ENCODE measurements at regions not wholly inside any gene's neighbourhood (a gene's known extent, or its start where the extent isn't known, plus 50 kb on each side); places are given as distances from the start of the nearest gene placed in this dataset.

DNA sequence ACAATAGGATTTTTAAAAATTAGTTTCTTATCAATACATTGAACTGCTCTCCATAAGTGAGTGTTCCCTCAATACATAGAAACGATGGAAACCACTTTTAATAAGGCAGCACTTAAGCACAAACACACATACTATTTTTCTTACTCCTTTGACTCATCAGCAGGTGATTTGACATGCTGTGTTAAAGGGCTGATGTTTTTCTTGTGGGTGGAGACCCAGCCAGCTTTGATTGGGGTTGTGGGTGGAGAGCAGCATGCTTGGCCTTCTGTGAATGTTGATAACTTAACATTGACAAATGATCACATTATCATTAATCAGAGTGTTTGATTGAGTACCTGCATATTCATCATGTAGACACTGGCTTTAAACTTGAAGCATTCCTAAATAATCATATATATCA lies 223.0 kb upstream of the DPH6 start:
- no peak for DNase-seq (ENCODE audit: low read depth)

DNA sequence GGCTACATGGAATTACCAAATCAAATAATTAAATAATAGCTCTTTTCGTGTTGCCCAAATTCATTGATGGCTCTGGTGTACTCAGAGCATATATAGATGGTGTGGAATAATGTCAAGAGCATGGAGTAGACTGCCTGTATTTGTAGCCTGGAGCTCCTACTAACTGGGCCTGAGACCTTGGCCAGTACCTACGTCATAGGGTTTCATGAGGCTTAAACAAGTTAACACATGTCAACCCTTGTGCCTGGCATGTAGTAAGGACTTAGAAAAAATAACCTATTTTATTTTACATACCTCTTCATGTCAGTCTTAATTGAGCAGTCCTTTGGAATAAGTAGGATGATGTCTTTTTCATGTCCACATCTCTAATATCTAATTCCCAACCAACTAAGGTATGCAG lies 223.7 kb upstream of the DPH6 start:
- no peak for DNase-seq (ENCODE audit: low read depth)

DNA sequence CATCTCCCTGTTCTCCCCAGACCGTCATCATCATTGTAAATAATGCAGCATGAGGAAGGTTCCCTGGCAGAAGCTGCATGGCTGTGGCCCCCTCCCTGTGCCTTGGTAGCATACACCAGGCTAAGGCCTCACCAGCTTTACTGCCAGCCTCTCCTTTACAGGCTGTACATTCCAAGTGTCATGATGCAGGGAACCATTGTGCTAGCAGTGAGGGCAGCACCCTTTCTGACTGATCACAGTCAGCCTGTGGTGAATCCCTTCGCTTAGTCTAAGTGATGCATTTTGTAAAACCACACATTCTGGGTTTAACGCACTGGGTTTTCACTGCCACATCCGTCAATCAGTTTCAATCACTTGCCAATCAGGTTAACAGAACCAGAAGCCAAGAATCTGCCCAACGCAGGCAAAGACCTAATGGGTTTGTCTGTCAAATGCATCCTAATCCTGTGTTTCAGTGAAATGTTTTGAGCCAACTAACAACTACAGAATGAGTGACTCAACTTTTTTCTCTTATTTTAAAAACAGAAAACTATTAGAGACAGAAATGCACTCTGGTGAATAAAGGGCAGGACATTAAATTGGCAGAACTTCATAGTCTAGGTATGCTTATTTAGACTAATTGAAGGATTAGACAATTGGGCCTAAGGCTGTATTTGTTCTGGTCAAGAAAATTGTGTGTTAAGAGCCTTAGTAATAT lies 225.9 kb upstream of the DPH6 start:
- DNase-seq (ENCODE audit: low read depth): no peak

DNA sequence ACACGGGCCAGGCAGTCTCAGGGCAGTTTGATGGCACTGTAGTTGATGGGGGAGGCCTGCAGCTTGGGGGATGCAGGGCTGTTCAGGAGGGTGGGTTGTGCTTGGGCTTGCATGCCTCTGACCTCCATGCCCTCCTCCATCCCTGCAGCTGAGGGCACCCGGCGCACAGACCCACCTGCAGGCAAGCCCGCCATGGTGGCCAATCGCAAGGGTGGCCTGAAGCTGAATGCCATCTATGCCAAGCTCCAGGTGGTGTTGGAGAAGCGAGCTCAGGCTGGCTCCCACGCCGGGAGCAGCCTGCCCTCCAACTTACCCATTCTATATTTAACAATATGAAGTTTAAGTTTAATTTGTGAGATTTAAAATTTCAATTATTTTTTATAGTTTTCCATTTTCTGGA lies 228.7 kb upstream of the DPH6 start:
- no peak for DNase-seq (ENCODE audit: low read depth)

DNA sequence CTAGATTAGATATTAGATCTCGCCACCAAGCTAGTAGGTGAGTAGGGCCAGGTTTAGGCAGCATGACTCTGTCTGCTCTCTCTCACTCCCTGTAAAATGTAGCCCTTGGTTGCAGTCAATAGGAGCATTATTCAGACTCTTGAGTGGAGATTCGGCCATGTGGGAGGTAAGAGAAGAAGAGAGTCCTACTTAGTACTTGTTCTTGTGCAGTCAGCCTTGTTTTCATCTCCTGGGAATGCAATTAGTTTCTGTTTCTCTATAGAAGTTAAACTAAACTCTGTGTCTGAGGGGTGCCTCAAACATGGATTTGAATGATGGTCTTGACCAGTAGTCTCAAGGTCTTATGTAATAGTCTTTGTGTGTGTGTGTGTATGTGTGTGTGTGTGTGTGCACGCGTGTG lies 229.5 kb upstream of the DPH6 start:
- no peak for DNase-seq (ENCODE audit: low read depth)

DNA sequence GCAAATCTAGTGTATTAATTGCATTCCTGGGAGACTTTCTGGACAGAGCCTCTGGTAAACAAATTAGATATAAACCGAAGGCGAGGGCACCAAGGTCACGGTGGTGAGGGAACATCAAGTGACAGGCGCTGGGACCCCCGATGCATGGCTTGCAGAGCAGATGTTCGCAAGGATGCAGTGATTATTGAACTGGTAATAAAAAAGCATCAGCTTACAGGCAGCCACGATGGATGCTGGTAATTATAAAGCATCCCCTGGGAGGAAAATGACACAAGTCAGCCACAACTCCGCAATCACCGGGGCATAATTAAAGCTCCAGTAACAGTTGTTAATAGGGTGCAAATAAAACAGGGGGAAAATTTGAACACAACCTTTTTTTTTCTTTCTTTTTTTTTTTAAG lies 231.1 kb upstream of the DPH6 start:
- no peak for DNase-seq (ENCODE audit: low read depth)

DNA sequence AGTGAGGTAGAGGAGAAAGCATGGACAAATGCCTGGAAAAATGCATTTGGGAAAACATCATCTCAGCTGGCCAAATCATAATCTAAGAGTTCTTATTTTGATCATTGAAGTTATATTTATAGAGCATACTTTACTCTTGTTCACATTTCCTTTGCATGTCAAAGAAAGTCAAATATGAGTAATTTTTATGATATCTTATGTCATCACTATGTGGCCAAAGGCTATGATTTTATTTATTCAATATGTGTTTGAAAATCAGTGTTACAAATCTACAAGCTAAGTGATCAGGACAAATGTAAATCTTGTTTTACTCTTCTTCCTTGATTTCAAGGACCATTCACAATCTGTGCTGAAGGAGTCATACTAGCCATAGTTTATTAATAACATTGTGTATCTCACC lies 237.2 kb upstream of the DPH6 start:
- DNase-seq (ENCODE audit: low read depth): no peak

DNA sequence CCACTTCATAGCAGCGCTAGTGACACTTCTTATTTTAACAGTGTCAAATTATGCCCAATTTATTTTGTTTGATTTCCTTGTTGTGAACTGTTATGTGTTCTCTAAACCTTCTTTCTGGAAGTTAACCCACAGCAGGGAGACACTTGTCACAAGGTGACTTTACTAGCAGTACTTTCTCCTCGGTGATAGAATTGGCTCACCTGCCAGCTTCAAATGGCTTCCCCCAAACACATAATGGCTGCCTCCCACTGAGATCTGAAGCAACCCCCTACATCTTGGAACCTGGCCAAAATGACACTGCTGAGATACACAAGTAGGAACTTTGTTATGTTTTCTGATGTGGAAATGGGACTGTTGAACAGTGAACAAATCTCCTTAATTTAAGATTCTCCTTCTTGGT lies 238.8 kb upstream of the DPH6 start:
- peak; percentile 1 for DNase-seq (ENCODE audit: low read depth)

DNA sequence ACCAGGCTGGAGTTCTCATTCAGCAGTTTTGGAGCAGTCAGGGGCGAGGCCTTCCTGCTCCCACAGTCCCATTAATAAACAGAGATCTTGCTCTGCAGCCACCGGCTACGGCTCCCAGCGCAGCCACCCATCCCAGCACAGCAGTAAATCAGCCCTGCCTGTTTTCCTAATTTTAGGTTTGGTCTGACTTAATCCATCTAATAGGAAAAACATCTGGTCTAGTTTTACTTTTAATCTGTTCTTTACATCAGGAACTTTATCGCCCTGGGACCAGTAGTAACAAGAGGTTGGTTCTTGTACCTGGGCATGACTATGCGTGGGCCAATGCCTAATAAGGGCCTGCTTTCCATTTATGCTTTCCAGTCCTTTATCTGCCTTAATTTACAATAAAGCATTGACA lies 264.0 kb upstream of the DPH6 start:
- DNase-seq (ENCODE audit: low read depth): no peak

DNA sequence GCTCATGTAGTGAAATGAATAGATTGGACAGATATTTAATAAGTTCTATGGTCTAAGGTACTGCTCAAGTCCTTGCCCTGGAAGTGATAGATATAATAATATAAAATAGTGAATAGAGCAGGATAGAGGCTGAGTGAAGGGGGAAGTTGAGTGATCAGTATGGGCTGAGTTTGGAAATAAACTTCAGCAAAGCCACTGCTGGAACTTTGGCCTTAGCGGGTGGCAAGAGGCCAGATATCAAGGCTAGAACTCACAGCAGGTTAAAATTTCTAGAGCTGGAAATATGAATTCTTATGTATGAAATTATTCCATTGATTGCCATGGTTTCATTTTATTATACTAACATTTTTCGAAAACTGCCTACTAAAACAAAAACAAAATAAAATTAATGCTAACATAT lies 267.6 kb upstream of the DPH6 start:
- no peak for DNase-seq (ENCODE audit: low read depth)

DNA sequence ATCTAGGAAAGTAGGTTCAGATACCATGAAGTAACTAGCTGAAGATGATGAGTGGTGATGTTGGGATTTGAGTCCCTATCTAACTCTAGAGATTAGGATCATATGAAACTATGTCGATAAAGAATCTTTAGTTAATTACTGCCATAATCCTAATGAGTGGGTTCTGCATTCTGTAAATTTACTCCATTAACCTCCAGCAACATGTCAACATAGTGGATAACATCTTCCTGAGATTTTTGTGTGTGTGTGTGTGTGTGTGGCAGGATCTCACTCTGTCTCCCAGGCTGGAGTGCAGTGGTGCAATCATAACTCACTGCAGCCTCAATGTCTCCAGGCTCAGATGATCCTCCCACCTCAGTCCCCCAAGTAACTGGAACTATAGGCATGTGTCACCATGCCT lies 272.9 kb upstream of the DPH6 start:
- DNase-seq (ENCODE audit: low read depth): no peak

DNA sequence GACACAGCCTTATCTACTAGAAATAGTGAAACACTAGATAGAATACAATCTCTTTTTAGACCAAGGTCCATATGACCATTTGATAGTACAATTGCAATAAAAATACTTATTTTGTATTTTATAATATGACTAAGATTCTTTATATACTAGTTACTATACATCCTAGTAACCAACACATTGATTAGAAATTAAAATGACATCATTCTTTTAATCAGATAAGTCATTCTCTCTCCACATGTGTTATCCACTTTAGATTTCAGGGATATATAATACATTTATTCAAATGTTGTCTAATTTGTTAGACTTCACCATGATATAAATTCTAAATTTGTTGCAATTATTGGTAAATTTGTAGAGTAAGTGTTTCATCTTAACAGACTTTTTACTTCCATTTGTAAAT lies 276.2 kb upstream of the DPH6 start:
- DNase-seq (ENCODE audit: low read depth): no peak

DNA sequence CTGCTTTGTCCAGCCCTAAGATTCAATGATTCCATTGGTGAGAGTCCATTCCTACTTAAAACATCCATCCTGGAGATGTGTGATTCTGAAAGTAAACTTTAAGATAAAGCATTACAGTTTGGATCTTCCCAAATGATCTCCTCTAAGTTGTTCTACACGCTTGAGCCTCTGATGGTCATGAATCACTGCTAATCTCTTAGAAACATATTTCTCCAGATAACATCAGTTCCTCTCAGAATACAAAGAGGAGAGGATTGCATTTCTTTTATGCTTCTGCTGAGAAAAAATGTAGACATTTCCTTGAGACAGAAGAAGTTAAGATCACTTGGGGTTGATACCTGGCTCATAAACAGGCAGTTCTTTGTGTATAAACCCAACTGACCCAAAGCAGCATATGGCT lies 281.2 kb upstream of the DPH6 start:
- DNase-seq (ENCODE audit: low read depth): no peak

DNA sequence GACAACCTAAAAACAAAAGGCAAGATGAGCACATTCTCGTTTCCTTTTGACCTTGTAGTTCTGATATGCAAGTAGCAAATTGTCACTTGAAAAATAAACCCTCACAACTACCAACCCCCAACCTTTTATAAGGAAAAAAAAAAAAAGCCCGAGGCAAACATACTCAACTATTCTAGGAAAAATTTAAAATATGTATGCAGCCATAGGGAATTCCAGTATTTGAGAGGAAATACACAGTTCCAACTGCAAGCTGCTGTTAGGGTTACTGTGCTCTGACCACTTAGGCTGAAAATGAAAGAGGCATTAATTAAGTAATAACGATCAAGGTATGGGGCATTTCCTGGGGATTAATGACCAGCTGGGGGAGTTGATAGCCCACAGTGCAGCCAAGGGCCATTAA lies 281.9 kb upstream of the DPH6 start:
- DNase-seq (ENCODE audit: low read depth): no peak

DNA sequence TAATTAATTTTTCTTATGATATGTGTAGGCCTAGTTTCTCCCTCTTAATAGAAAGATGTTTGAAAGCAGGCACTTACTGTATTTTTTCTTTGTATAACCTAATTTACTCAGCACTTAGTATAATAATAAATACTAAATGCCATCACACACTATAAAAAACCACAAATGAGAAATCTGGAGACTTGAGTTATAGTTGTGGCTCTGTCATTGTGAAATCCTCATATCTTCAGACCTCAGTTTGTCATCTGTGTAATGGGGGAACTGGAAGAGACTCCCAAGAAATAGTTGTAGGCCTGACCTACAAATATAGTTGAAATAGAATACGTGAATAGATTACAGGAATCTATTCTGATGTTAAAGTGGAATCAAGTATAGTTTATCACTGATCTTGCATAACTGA lies 287.6 kb upstream of the DPH6 start:
- DNase-seq (ENCODE audit: low read depth): no peak

DNA sequence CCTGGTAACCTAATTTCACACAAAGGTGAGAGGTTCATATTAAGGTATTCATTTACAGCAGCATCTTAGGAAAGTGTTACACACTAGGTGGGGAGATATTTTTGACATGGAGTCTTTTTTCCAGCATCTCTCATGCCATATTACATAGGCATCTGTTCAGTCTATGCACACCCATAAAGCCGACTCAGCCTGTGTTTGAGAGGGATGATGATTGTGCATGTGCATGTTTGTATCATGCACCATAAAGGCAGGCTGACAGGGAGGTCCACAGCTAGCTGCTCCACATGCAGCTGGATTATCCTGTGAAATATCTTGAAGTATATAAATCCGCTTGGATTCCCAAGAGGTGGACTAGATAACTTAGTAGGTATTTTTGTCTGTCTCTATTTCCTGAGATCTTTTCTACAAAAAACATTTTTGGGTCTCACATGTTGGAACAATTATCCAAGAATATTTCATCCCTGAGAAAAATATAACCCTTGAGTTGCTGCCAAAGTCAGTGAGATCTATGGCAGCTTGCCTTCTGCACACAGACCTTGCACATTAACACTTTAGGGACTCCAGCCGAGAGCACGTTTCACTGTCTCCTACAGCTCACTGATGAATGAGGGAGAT lies 288.4 kb upstream of the DPH6 start:
- DNase-seq (ENCODE audit: low read depth): no peak

DNA sequence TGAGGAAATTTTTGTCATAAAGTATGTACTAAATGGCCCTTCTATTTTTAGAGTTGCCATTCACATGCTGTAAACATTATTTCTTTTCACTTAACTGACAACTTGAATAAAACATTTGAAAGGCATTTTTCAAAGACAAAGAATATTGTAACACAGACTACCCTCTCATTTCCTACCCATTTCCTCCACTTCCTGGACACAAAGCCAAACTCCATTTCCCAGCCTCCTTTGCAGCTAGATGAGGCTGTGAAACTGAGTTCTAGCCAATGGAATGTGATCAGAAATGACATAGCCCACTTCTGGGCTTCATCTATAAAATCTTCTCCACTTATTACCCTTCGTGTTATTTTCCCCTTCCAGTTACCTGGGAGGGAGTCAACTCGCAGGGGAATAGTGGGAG lies 288.9 kb upstream of the DPH6 start:
- DNase-seq (ENCODE audit: low read depth): no peak

DNA sequence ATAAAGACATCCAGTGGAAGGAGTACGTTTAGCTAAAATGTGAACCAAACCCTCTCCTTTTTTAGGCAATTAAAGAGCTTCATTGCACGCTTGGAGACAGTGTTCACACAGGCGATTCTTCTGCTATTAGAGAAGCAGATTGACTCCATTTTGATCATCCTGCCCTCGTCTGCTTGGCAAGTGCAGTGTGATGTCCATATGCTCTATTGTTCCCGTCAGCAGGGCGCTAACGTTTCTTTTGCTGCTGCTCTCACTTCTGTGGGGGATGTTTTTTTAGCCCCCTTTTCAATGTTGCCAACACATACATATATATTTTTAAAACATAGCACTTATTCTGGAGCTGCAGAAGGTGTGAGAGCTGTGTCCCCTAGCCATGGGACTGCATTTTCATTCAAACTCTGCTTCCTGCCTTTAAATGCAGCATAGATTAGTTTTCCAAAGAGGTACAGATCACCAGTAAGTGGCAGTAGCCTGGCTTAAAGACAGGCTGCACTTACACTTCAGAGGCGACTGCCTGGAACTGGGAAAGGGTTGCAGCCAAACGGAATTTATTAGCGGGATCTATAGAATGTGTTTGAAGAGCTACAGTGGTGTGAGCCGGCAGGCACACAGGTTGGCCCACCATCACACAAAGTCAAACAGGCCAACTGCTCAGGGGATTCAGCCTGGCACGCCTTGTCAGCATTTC lies 292.6 kb upstream of the DPH6 start:
- no peak for DNase-seq (ENCODE audit: low read depth)

DNA sequence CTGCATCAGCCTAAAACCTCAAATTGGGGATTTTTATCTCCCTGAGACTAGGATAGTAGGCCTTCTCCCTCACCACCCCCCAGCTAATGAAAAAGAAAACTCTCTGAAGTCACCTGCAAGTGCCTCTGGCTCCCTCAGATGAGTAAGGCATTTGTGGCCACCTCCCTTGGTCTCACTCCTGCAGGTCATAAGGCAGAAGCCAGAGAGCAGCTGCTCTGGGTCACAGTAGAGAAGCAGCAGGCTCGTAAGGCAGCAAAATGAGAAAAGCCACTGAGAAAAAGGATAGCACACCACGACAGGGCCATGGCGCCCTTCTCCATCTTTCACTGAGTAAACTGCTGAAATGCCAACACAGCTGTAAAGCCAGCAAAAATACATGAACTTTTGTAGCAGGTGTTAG lies 296.7 kb upstream of the DPH6 start:
- no peak for DNase-seq (ENCODE audit: low read depth)

DNA sequence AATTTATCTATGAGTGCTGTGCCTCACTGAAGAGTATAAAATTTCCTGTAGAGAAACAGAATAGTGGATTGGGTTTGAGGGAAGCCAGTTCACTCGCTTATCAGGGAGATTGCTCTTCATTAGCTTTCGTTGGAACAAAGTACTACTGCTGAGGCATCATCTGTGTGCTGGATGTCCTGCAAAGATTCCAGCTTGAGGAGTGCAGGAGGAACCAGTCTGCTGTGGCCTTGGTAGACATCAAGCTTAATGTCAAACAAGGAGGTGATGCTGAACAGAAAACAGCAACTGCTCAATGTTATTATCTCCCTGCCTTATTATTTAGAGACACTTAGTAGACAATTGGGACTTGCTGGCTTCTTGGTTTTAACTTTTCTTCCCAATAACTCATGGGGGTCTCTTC lies 297.5 kb upstream of the DPH6 start:
- no peak for DNase-seq (ENCODE audit: low read depth)

DNA sequence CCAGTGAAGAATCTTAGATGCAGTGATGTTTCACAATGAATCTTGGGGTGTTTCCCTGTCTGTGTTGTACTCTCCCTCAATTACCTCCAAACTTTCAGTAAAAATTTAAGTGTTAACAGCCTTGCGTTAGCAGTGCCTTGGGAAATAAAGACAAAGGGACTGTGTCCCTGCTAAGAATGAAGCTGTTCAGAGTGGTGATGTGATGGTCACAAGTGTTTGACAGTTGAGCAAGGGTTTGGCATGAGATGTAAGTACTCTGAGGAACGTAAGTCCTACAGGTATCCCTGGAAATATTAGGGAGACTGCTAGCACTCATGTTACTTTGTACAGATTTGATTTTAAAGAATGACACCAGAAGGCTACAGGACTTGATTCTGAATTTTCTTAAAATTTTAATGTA lies 304.3 kb upstream of the DPH6 start:
- no peak for DNase-seq (ENCODE audit: low read depth)

DNA sequence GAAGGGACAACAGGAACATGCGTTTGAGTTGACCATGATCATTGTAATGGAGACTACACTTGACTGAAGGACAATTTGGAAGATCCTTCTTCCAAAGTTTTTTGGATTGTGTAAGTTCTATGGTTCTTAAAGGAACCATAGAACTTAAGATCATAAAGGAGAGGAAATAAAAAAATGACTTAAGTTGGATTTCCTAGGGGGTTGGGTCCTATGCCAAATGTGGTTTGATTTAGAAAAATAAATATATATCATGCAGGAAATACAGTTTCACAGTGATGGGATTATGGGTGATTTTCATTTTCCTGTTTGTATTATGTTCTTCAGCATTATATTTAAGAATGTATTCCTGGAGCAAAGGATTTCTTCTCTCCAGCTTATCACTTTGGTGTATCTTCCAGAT lies 305.5 kb upstream of the DPH6 start:
- no peak for DNase-seq (ENCODE audit: low read depth)

DNA sequence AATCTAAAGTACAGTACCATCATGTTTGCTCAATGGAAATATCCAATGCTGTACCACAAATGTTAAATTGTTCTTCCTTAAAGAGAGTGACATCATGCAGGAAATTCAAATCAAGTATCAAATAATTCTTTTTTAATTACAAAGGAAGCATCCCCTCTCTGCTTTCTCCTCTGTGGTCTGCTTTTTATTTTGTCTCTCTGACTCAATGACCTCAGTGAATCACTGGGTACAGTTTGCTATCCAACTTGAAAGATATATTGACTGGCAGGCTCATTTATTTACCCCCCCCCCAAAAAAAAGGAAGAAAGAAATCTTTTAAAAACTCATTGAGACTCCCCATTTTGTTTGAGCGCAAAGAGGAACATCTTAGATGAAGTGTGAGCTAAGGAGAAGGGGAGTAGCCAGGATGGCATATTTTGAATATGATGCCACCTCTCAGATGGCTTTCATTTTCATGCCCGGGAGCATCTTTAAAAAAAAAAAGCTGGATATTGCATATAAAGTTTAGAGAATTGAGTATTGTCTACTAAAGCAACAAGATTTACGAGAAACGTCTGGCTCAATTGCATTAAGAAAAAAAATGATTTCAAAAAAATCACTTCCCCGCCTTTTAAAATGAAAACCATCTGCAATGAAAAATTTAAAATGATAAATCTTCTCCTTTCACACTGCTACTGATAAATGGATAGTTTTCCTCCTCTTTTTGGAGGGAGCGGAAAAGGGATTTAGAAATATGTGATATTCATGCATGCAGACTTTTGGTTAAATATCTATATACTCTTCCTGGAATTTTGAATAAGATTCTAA lies 307.1 kb upstream of the DPH6 start:
- peak; percentile 14 for DNase-seq (ENCODE audit: low read depth)
